ENCODE measurements at regions not wholly inside any gene's neighbourhood (a gene's known extent, or its start where the extent isn't known, plus 50 kb on each side); places are given as distances from the start of the nearest gene placed in this dataset.

DNA sequence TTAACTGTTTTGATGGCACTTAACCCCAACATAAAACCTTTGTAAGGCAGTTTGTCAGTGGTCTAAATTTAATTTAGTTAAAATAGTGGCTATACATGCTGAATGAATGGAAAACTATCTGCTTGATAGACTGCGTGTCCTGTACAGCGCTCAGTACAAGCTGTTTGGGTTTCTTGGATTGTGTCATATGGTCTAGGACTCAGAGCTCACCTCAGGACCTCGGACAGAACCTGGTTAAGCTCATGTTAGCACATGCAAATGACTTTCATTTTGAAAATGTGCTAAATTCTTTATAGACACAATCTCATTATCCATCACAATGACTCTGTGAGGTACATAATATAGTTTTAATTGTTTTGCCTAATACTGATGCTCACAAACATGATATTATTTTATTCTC, 55.7 kb upstream of the RELN start:
- TF ChIP-seq, protein P1, sequence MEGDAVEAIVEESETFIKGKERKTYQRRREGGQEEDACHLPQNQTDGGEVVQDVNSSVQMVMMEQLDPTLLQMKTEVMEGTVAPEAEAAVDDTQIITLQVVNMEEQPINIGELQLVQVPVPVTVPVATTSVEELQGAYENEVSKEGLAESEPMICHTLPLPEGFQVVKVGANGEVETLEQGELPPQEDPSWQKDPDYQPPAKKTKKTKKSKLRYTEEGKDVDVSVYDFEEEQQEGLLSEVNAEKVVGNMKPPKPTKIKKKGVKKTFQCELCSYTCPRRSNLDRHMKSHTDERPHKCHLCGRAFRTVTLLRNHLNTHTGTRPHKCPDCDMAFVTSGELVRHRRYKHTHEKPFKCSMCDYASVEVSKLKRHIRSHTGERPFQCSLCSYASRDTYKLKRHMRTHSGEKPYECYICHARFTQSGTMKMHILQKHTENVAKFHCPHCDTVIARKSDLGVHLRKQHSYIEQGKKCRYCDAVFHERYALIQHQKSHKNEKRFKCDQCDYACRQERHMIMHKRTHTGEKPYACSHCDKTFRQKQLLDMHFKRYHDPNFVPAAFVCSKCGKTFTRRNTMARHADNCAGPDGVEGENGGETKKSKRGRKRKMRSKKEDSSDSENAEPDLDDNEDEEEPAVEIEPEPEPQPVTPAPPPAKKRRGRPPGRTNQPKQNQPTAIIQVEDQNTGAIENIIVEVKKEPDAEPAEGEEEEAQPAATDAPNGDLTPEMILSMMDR (conservative IDR thresholded peaks at IDR 0.05; ENCODE audit: low read depth, low read length), result no peak
- TF ChIP-seq EZH2 (IDR thresholded peaks at IDR 0.05; ENCODE audit: borderline replicate concordance, low read depth, low read length, poor library complexity, severe bottlenecking), result no peak

Measured in A673 (cell line).